ENCODE measurements at regions not wholly inside any gene's neighbourhood (a gene's known extent, or its start where the extent isn't known, plus 50 kb on each side); places are given as distances from the start of the nearest gene placed in this dataset.

GRCh38 chr5:5783021-5783420 lies 360.5 kb downstream of the ICE1 start:
- TF ChIP-seq POLR2A (IDR thresholded peaks at IDR 0.05; ENCODE audit: extremely low read depth, insufficient read length) (no peak), CTCF (IDR thresholded peaks at IDR 0.05; ENCODE audit: low read depth, low read length) (no peak)

Measured in NB4 (cell line).